Suprapubic skin (tissue), 4 donors: ENCODE measurements at regions not wholly inside any gene's neighbourhood (a gene's known extent, or its start where the extent isn't known, plus 50 kb on each side); places are given as distances from the start of the nearest gene placed in this dataset.
"Not testable (repeated sequence)": the region's sequence is repeated elsewhere in the genome, so short reads cannot be mapped to it uniquely, and the experiment has no call there.

ENCODE experiments used
- EP300 ChIP-seq: sonication (generic); formaldehyde crosslinking; IDR thresholded peaks from one replicate; pipeline ENCODE4 v1.6.1; 2017; ENCODE audit warnings: antibody characterized with exemption
- POLR2A ChIP-seq, 2 donors: fragments of 450-650 bp; IDR thresholded peaks; one replicate each; pipeline ENCODE4 v1.6.1; 2017; ENCODE audit warnings: antibody characterized with exemption in 2 of 2, mild to moderate bottlenecking in 2 of 2, moderate library complexity in 2 of 2
- POLR2AphosphoS5 ChIP-seq, 3 donors: sonication (generic); formaldehyde crosslinking; IDR thresholded peaks; one replicate each; pipeline ENCODE4 v1.6.1; 2017; ENCODE audit warnings: antibody characterized with exemption in 3 of 3
- TF ChIP-seq, protein P1 (sequence below), 2 donors: fragments of 200-600 bp in 1 of 2; fragments of 450-650 bp in 1 of 2; sonication (generic) in 1 of 2; IDR thresholded peaks; one replicate each; pipeline ENCODE4 v1.5.1; 2016 to 2019; ENCODE audit warnings: antibody characterized with exemption in 2 of 2, mild to moderate bottlenecking in 1 of 2, moderate library complexity in 1 of 2

DNA sequence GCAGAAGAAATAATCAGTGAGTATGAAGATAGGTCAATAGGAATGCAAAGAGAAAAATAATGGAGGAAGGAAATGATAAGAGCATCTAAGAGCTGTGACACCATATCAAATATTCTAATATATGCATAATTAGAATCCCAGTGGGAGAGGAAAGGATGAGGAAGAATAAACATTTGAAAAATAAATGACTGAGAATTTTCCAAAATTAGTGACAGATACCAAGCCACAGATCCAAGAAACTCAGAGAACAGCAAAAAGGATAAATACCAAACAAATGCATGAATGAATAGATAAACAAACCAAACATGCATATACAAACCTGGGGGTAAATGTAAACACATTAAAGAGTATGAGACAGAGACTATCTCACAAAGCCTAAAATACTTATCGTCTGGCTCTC is 101.4 kb downstream of the PRR15 start:
- TF ChIP-seq, protein P1, sequence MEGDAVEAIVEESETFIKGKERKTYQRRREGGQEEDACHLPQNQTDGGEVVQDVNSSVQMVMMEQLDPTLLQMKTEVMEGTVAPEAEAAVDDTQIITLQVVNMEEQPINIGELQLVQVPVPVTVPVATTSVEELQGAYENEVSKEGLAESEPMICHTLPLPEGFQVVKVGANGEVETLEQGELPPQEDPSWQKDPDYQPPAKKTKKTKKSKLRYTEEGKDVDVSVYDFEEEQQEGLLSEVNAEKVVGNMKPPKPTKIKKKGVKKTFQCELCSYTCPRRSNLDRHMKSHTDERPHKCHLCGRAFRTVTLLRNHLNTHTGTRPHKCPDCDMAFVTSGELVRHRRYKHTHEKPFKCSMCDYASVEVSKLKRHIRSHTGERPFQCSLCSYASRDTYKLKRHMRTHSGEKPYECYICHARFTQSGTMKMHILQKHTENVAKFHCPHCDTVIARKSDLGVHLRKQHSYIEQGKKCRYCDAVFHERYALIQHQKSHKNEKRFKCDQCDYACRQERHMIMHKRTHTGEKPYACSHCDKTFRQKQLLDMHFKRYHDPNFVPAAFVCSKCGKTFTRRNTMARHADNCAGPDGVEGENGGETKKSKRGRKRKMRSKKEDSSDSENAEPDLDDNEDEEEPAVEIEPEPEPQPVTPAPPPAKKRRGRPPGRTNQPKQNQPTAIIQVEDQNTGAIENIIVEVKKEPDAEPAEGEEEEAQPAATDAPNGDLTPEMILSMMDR (IDR thresholded peaks at IDR 0.05): not testable (repeated sequence)
- TF ChIP-seq POLR2AphosphoS5 (IDR thresholded peaks at IDR 0.05); EP300; POLR2A (IDR thresholded peaks at IDR 0.05): not testable (repeated sequence)
